ENCODE measurements at regions not wholly inside any gene's neighbourhood (a gene's known extent, or its start where the extent isn't known, plus 50 kb on each side); places are given as distances from the start of the nearest gene placed in this dataset.
"Not testable (repeated sequence)": the region's sequence is repeated elsewhere in the genome, so short reads cannot be mapped to it uniquely, and the experiment has no call there.

GRCh38 chr4:96952610-96953009, 1112.7 kb downstream of the PDHA2 start:
- intact Hi-C loops (cut with DNase I) = no loop called here
- DNase-seq (ENCODE audit: low spot score) = no peak
- no peak for ATAC-seq

GRCh38 chr4:96955226-96955625, 1115.3 kb downstream of the PDHA2 start:
- DNase-seq (ENCODE audit: low spot score) = no peak
- intact Hi-C loops (cut with DNase I) = no loop called here
- ATAC-seq = no peak

GRCh38 chr4:96955691-96956090, 1115.8 kb downstream of the PDHA2 start:
- no peak for DNase-seq (ENCODE audit: low spot score)
- ATAC-seq = no peak
- intact Hi-C loops (cut with DNase I) = no loop called here

GRCh38 chr4:96969455-96969854, 1129.6 kb downstream of the PDHA2 start:
- intact Hi-C loops (cut with DNase I) = no loop called here
- ATAC-seq (no peak), DNase-seq (ENCODE audit: low spot score) (no peak)

- DNase-seq (ENCODE audit: low spot score) (no peak), ATAC-seq (no peak)
- intact Hi-C loops (cut with DNase I) = no loop called here
Observed at GRCh38 chr4:96972920-96973319, 1133.0 kb downstream of the PDHA2 start.

- intact Hi-C loops (cut with DNase I) = no loop called here
- ATAC-seq (no peak), DNase-seq (ENCODE audit: low spot score) (no peak)
Observed at GRCh38 chr4:96974295-96974694, 1134.4 kb downstream of the PDHA2 start.

GRCh38 chr4:96983830-96984229, 1143.9 kb downstream of the PDHA2 start:
- ATAC-seq (no peak), DNase-seq (ENCODE audit: low spot score) (no peak)
- intact Hi-C loops (cut with DNase I) = no loop called here

- DNase-seq (ENCODE audit: low spot score) (no peak), ATAC-seq (no peak)
- intact Hi-C loops (cut with DNase I) = no loop called here
Observed at GRCh38 chr4:96986816-96987215, 1146.9 kb downstream of the PDHA2 start.

- ATAC-seq (no peak), DNase-seq (ENCODE audit: low spot score) (no peak)
- intact Hi-C loops (cut with DNase I) = no loop called here
Observed at GRCh38 chr4:96991083-96991482, 1151.2 kb downstream of the PDHA2 start.

- ATAC-seq (no peak), DNase-seq (ENCODE audit: low spot score) (no peak)
- intact Hi-C loops (cut with DNase I) = no loop called here
Observed at GRCh38 chr4:96992443-96992842, 1150.8 kb downstream of the STPG2 start.

GRCh38 chr4:96993560-96993959, 1149.7 kb downstream of the STPG2 start:
- DNase-seq (ENCODE audit: low spot score) (no peak), ATAC-seq (no peak)
- intact Hi-C loops (cut with DNase I) = no loop called here

GRCh38 chr4:97003715-97004114, 1139.6 kb downstream of the STPG2 start:
- intact Hi-C loops (cut with DNase I) = no loop called here
- no peak for ATAC-seq
- DNase-seq (ENCODE audit: low spot score) = no peak

GRCh38 chr4:97013309-97013708, 1130.0 kb downstream of the STPG2 start:
- intact Hi-C loops (cut with DNase I) = no loop called here
- DNase-seq (ENCODE audit: low spot score) (no peak), ATAC-seq (no peak)

GRCh38 chr4:97013711-97014110, 1129.6 kb downstream of the STPG2 start:
- DNase-seq (ENCODE audit: low spot score) (no peak), ATAC-seq (no peak)
- intact Hi-C loops (cut with DNase I) = no loop called here

GRCh38 chr4:97015301-97015700, 1128.0 kb downstream of the STPG2 start:
- DNase-seq (ENCODE audit: low spot score) = no peak
- intact Hi-C loops (cut with DNase I) = no loop called here
- no peak for ATAC-seq

GRCh38 chr4:97016186-97016907, 1126.9 kb downstream of the STPG2 start:
- ATAC-seq (no peak), DNase-seq (ENCODE audit: low spot score) (no peak)
- intact Hi-C loops (cut with DNase I) = no loop called here

- no peak for DNase-seq (ENCODE audit: low spot score)
- intact Hi-C loops (cut with DNase I) = no loop called here
- no peak for ATAC-seq
Observed at GRCh38 chr4:97027728-97028410, 1115.4 kb downstream of the STPG2 start.

GRCh38 chr4:97028785-97029184, 1114.5 kb downstream of the STPG2 start:
- intact Hi-C loops (cut with DNase I) = no loop called here
- ATAC-seq (no peak), DNase-seq (ENCODE audit: low spot score) (no peak)

GRCh38 chr4:97037411-97038145, 1105.7 kb downstream of the STPG2 start:
- intact Hi-C loops (cut with DNase I); DNase-seq (ENCODE audit: low spot score); ATAC-seq: not testable (repeated sequence)

GRCh38 chr4:97038146-97038516, 1105.1 kb downstream of the STPG2 start:
- DNase-seq (ENCODE audit: low spot score) (no peak), ATAC-seq (no peak)
- intact Hi-C loops (cut with DNase I) = no loop called here

Data from sciatic nerve (tissue), 2 donors.